GM23338 (cell line): ENCODE measurements at regions not wholly inside any gene's neighbourhood (a gene's known extent, or its start where the extent isn't known, plus 50 kb on each side); places are given as distances from the start of the nearest gene placed in this dataset.
"Not testable (repeated sequence)": the region's sequence is repeated elsewhere in the genome, so short reads cannot be mapped to it uniquely, and the experiment has no call there.

Experiments used
- ATAC-seq: fragments of 200-7000 bp; cut with Tn5 transposase; 3 replicates; pipeline ENCODE4 v1.9.1; 2020
- DNase-seq: peaks from one replicate; pipeline ENCODE4 v3.0.0-alpha.2; 2015; ENCODE audit warnings: low spot score
- H2AFZ ChIP-seq: fragments of 200-600 bp; sonication (generic); 2 replicates; pipeline ENCODE4 v1.8.0; 2016; ENCODE audit warnings: antibody characterized with exemption, mild to moderate bottlenecking, moderate library complexity
- H3F3A ChIP-seq: fragments of 200-600 bp; sonication (generic); replicated peaks from 2 replicates; pipeline ENCODE4 v1.8.0; 2017; ENCODE audit warnings: antibody characterized with exemption, mixed run types, low read depth
- H3K27ac ChIP-seq: fragments of 200-600 bp; sonication (generic); 2 replicates; pipeline ENCODE4 v1.6.1; 2016; ENCODE audit warnings: low read depth
- H3K27me3 ChIP-seq: fragments of 200-600 bp; sonication (generic); 2 replicates; pipeline ENCODE4 v1.8.0; 2016; ENCODE audit warnings: mild to moderate bottlenecking, mixed run types, moderate library complexity; ENCODE audit not compliant: insufficient read depth
- H3K36me3 ChIP-seq: fragments of 200-600 bp; sonication (generic); 2 replicates; pipeline ENCODE4 v1.8.0; 2016; ENCODE audit warnings: mild to moderate bottlenecking; ENCODE audit not compliant: insufficient read depth
- H3K4me1 ChIP-seq: fragments of 200-600 bp; sonication (generic); 2 replicates; pipeline ENCODE4 v1.8.0; 2016; ENCODE audit warnings: mild to moderate bottlenecking, moderate library complexity; ENCODE audit not compliant: insufficient read depth
- H3K4me2 ChIP-seq: fragments of 200-600 bp; sonication (generic); 2 replicates; pipeline ENCODE4 v1.7.1; 2017; ENCODE audit warnings: mixed run types
- H3K4me3 ChIP-seq: fragments of 200-600 bp; sonication (generic); 2 replicates; pipeline ENCODE4 v1.6.1; 2016; ENCODE audit warnings: mixed run types
- H3K79me2 ChIP-seq: fragments of 200-600 bp; sonication (generic); replicated peaks from 2 replicates; pipeline ENCODE4 v1.8.0; 2017; ENCODE audit warnings: mild to moderate bottlenecking; ENCODE audit not compliant: insufficient read depth
- H3K9me2 ChIP-seq: fragments of 200-600 bp; sonication (generic); 2 replicates; pipeline ENCODE4 v1.8.0; 2017; ENCODE audit not compliant: insufficient read depth
- H4K20me1 ChIP-seq: fragments of 200-600 bp; sonication (generic); replicated peaks from 2 replicates; pipeline ENCODE4 v1.8.0; 2017; ENCODE audit warnings: mild to moderate bottlenecking; ENCODE audit not compliant: insufficient read depth
- H3K27ac Mint-ChIP-seq: 2 replicates; pipeline ENCODE4 v1.8.0; 2020; ENCODE audit warnings: inconsistent platforms, mild to moderate bottlenecking, moderate library complexity, mixed read lengths
- H3K27me3 Mint-ChIP-seq: 3 replicates; pipeline ENCODE4 v1.8.0; 2022; ENCODE audit warnings: low read depth, mild to moderate bottlenecking, moderate library complexity, mixed read lengths, inconsistent platforms; ENCODE audit not compliant: insufficient read depth, poor library complexity
- H3K36me3 Mint-ChIP-seq: 3 replicates; pipeline ENCODE4 v1.8.0; 2021; ENCODE audit warnings: low read depth, mild to moderate bottlenecking, inconsistent platforms, moderate library complexity, mixed read lengths
- H3K4me1 Mint-ChIP-seq: 3 replicates; pipeline ENCODE4 v1.8.0; 2020; ENCODE audit warnings: mild to moderate bottlenecking, inconsistent platforms, mixed read lengths
- H3K4me3 Mint-ChIP-seq: 3 replicates; pipeline ENCODE4 v1.8.0; 2021; ENCODE audit warnings: moderate library complexity, mild to moderate bottlenecking, inconsistent platforms, mixed read lengths
- H3K9me3 Mint-ChIP-seq: 3 replicates; pipeline ENCODE4 v1.8.0; 2020; ENCODE audit warnings: moderate library complexity, mild to moderate bottlenecking, inconsistent platforms, mixed read lengths
- EZH2 ChIP-seq: fragments of 200-600 bp; sonication (generic); IDR thresholded peaks from one replicate; pipeline ENCODE4 v1.8.0; 2017; ENCODE audit warnings: antibody characterized with exemption, mild to moderate bottlenecking, low read depth; ENCODE audit not compliant: unreplicated experiment
- JUNB ChIP-seq: IDR thresholded peaks from one replicate; pipeline ENCODE4 v1.6.1; 2016; ENCODE audit warnings: antibody characterized with exemption; ENCODE audit not compliant: unreplicated experiment
- NANOG ChIP-seq: IDR thresholded peaks from 2 replicates; pipeline ENCODE4 v1.6.1; 2016; ENCODE audit warnings: antibody characterized with exemption, borderline replicate concordance
- POLR2AphosphoS5 ChIP-seq: IDR thresholded peaks from 2 replicates; pipeline ENCODE4 v1.6.1; 2016; ENCODE audit warnings: antibody characterized with exemption, low read depth
- STAT1 ChIP-seq: IDR thresholded peaks from one replicate; pipeline ENCODE4 v1.6.1; 2016; ENCODE audit warnings: antibody characterized with exemption; ENCODE audit not compliant: unreplicated experiment
- ZNF114 ChIP-seq: fragments of 250-450 bp; sonication (Bioruptor Pico); IDR thresholded peaks from 2 replicates; pipeline ENCODE4 v1.5.0; 2020; ENCODE audit warnings: mild to moderate bottlenecking, moderate library complexity
- ZNF331 ChIP-seq: fragments of 250-450 bp; sonication (Bioruptor Pico); IDR thresholded peaks from 2 replicates; pipeline ENCODE4 v1.5.0; 2020; ENCODE audit warnings: low read depth, mild to moderate bottlenecking, moderate library complexity
- ZNF462 ChIP-seq: fragments of 250-450 bp; sonication (Bioruptor Pico); IDR thresholded peaks from 2 replicates; pipeline ENCODE4 v1.5.0; 2020; ENCODE audit warnings: mild to moderate bottlenecking, moderate library complexity
- TF ChIP-seq, protein P1 (sequence below): IDR thresholded peaks from 2 replicates; pipeline ENCODE4 v1.6.1; 2016; ENCODE audit warnings: antibody characterized with exemption

DNA sequence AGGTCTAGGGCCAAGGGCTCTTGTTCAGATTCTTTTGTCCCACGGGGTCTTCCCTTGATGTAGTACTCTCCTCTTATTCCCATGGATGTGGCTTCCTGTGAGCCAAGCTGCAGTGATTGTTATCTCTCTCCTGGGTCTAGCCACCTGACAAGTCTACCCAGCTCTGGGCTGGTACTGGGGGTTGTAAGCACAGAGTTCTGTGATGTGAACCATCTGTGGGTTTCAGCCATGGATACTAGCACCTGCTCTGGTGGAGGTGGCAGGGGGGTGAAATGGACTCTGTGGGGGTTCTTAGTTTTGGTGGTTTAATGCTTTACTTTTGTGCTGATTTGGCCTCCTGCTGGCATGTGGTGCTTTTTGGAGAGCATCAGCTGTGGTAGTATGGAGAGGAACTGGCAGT is 350.8 kb downstream of the DNAJB9 start:
- Mint-ChIP-seq H3K27me3 (peaks cover 5% of the 10 kb centered on the region), H3K36me3 (peaks cover 8% of the 10 kb centered on the region; the same call in 2 of the 3 replicates), H3K9me3 (peaks cover 23% of the 10 kb centered on the region), H3K4me1 (no peaks in the 10 kb centered on the region), H3K4me3 (no peak overlapping the region), H3K27ac (no peak overlapping the region; the same call in 1 of the 2 replicates)
- H4K20me1 ChIP-seq: no peaks in the 10 kb centered on the region
- H3K27me3 ChIP-seq: no peaks in the 10 kb centered on the region
- no peaks in the 10 kb centered on the region for H3K4me1 ChIP-seq
- TF ChIP-seq EZH2 (no peak), ZNF331 (CRISPR knock-in tag) (no peak)
- DNase-seq (no peak), ATAC-seq (no peak)
- H3F3A ChIP-seq: no peaks in the 10 kb centered on the region
- H3K27ac ChIP-seq: no peak overlapping the region
- peaks cover 12% of the 10 kb centered on the region; the same call in 1 of the 2 replicates for H3K9me2 ChIP-seq
- no peak overlapping the region for H2AFZ ChIP-seq
- no peak overlapping the region for H3K4me2 ChIP-seq
- H3K79me2 ChIP-seq: no peaks in the 10 kb centered on the region
- no peaks in the 10 kb centered on the region for H3K36me3 ChIP-seq
- H3K4me3 ChIP-seq: no peak overlapping the region

DNA sequence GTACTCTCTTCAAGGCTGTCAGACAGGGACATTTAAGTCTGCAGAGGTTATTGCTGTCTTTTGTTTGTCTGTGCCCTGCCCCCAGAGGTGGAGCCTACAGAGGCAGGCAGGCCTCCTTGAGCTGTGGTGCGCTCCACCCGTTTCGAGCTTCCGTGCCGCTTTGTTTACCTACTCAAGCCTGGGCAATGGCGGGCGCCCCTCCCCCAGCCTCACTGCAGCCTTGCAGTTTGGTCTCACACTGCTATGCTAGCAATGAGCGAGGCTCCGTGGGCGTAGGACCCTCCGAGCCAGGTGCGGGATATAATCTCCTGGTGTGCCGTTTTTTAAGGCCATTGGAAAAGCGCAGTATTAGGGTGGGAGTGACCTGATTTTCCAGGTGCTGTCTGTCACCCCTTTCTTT is 373.4 kb downstream of the DNAJB9 start:
- peaks cover 62% of the 10 kb centered on the region for H3K9me3 Mint-ChIP-seq
- not testable (repeated sequence) for ATAC-seq, H3K27me3 Mint-ChIP-seq

DNA sequence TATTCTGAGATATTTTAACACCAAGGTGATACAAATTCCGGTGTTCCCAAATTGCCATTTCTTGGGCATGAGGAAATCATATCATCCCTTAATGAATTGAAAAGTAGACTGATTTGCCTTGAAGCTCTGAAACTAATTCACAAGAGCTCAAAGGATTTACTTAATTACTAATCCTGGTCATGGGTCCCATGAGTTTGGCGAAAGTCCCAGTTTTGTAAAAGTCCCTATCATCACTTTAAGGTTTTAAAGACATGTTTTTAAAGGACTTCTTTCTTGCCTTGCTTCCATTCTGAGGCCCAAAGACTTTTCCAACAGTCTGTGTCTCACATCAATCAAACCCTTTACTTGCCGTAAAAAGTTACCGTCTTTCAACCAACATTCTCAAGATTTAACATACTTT is 377.9 kb downstream of the DNAJB9 start:
- H3K27ac ChIP-seq: no peak overlapping the region
- no peaks in the 10 kb centered on the region for H3K79me2 ChIP-seq
- TF ChIP-seq, protein P1, sequence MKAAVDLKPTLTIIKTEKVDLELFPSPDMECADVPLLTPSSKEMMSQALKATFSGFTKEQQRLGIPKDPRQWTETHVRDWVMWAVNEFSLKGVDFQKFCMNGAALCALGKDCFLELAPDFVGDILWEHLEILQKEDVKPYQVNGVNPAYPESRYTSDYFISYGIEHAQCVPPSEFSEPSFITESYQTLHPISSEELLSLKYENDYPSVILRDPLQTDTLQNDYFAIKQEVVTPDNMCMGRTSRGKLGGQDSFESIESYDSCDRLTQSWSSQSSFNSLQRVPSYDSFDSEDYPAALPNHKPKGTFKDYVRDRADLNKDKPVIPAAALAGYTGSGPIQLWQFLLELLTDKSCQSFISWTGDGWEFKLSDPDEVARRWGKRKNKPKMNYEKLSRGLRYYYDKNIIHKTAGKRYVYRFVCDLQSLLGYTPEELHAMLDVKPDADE: no peak
- TF ChIP-seq POLR2AphosphoS5: no peak
- no peak for TF ChIP-seq ZNF114 (CRISPR knock-in tag)
- no peak for TF ChIP-seq JUNB
- TF ChIP-seq STAT1: no peak
- TF ChIP-seq NANOG: no peak
- TF ChIP-seq ZNF331 (CRISPR knock-in tag): no peak
- TF ChIP-seq ZNF462: no peak
- no peak overlapping the region for H3K4me3 Mint-ChIP-seq
- H4K20me1 ChIP-seq: no peaks in the 10 kb centered on the region
- H3K4me1 ChIP-seq: no peaks in the 10 kb centered on the region
- H3K4me2 ChIP-seq: no peak overlapping the region
- no peaks in the 10 kb centered on the region for H3K27me3 ChIP-seq
- peaks cover 14% of the 10 kb centered on the region for H3K36me3 ChIP-seq
- no peak for DNase-seq
- no peak overlapping the region for H3K27ac Mint-ChIP-seq
- H3K4me3 ChIP-seq: no peak overlapping the region
- H3K4me1 Mint-ChIP-seq: no peaks in the 10 kb centered on the region
- no peaks in the 10 kb centered on the region for H3F3A ChIP-seq
- H3K36me3 Mint-ChIP-seq: peaks cover 32% of the 10 kb centered on the region
- H2AFZ ChIP-seq: no peak overlapping the region
- no peak for ATAC-seq
- H3K9me2 ChIP-seq: 0 out of 2 replicates have a peak, but pooled peaks cover 4% of the 10 kb centered on the region
- peaks cover 34% of the 10 kb centered on the region for H3K9me3 Mint-ChIP-seq
- no peaks in the 10 kb centered on the region for H3K27me3 Mint-ChIP-seq

More for the DNA sequence above, 373.4 kb downstream of the DNAJB9 start:
- H3K36me3 Mint-ChIP-seq: peaks cover 45% of the 10 kb centered on the region
- H3K4me2 ChIP-seq, DNase-seq, H3K4me1 Mint-ChIP-seq, H3K27me3 ChIP-seq, H2AFZ ChIP-seq, H3F3A ChIP-seq, H3K27ac ChIP-seq, H3K79me2 ChIP-seq, H3K9me2 ChIP-seq, H3K4me1 ChIP-seq, H4K20me1 ChIP-seq, H3K4me3 ChIP-seq, H3K4me3 Mint-ChIP-seq, H3K27ac Mint-ChIP-seq: not testable (repeated sequence)
- H3K36me3 ChIP-seq: peaks cover 14% of the 10 kb centered on the region
